HG02938 (cell line): ENCODE measurements at regions not wholly inside any gene's neighbourhood (a gene's known extent, or its start where the extent isn't known, plus 50 kb on each side); places are given as distances from the start of the nearest gene placed in this dataset.

Experiments used
- ATAC-seq: cut with Tn5 transposase; IDR thresholded peaks from one replicate; pipeline ENCODE4 v1.9.1; 2021; ENCODE audit warnings: mild to moderate bottlenecking, moderate library complexity; ENCODE audit not compliant: unreplicated experiment

GRCh38 chr5:56440871-56441740, 208.0 kb upstream of the ANKRD55 start:
- ATAC-seq: no peak

- no peak for ATAC-seq
Observed at GRCh38 chr5:56434986-56435385, 201.9 kb upstream of the ANKRD55 start.

GRCh38 chr5:56433039-56433617, 200.0 kb upstream of the ANKRD55 start:
- ATAC-seq: no peak

- no peak for ATAC-seq
Observed at GRCh38 chr5:56432321-56432720, 199.2 kb upstream of the ANKRD55 start.

- no peak for ATAC-seq
Observed at GRCh38 chr5:56430422-56430821, 197.3 kb upstream of the ANKRD55 start.

- no peak for ATAC-seq
Observed at GRCh38 chr5:56429110-56429561, 196.0 kb upstream of the ANKRD55 start.

GRCh38 chr5:56426693-56427092, 193.6 kb upstream of the ANKRD55 start:
- ATAC-seq: no peak

GRCh38 chr5:56422076-56422762, 189.1 kb upstream of the ANKRD55 start:
- no peak for ATAC-seq

GRCh38 chr5:56421246-56422075, 188.3 kb upstream of the ANKRD55 start:
- no peak for ATAC-seq

- no peak for ATAC-seq
Observed at GRCh38 chr5:56420323-56420722, 187.2 kb upstream of the ANKRD55 start.

GRCh38 chr5:56419667-56420066, 186.5 kb upstream of the ANKRD55 start:
- ATAC-seq: no peak

GRCh38 chr5:56415356-56415765, 182.2 kb upstream of the ANKRD55 start:
- ATAC-seq: peak; percentile 86

GRCh38 chr5:56414066-56414465, 180.9 kb upstream of the ANKRD55 start:
- no peak for ATAC-seq

- no peak for ATAC-seq
Observed at GRCh38 chr5:56413546-56413945, 180.4 kb upstream of the ANKRD55 start.

- peak; percentile 78 for ATAC-seq
Observed at GRCh38 chr5:56412601-56413379, 179.7 kb upstream of the ANKRD55 start.

- no peak for ATAC-seq
Observed at GRCh38 chr5:56410696-56411095, 177.6 kb upstream of the ANKRD55 start.

GRCh38 chr5:56409331-56410190, 176.4 kb upstream of the ANKRD55 start:
- ATAC-seq: no peak

GRCh38 chr5:56406838-56407237, 173.7 kb upstream of the ANKRD55 start:
- ATAC-seq: no peak

GRCh38 chr5:56406221-56406620, 173.1 kb upstream of the ANKRD55 start:
- no peak for ATAC-seq
